22Rv1 (cell line): ENCODE measurements at regions not wholly inside any gene's neighbourhood (a gene's known extent, or its start where the extent isn't known, plus 50 kb on each side); places are given as distances from the start of the nearest gene placed in this dataset.

Source experiments
- H3K27ac ChIP-seq: fragments of 450-650 bp; 2 replicates; pipeline ENCODE4 v1.5.1; 2017
- ZFX ChIP-seq: fragments of 450-650 bp; IDR thresholded peaks from 2 replicates; pipeline ENCODE4 v1.6.1; 2017; ENCODE audit warnings: antibody characterized with exemption, borderline replicate concordance
- TF ChIP-seq, protein P1 (sequence below): fragments of 450-650 bp; IDR thresholded peaks from 2 replicates; pipeline ENCODE4 v1.5.1; 2017; ENCODE audit warnings: mild to moderate bottlenecking

DNA sequence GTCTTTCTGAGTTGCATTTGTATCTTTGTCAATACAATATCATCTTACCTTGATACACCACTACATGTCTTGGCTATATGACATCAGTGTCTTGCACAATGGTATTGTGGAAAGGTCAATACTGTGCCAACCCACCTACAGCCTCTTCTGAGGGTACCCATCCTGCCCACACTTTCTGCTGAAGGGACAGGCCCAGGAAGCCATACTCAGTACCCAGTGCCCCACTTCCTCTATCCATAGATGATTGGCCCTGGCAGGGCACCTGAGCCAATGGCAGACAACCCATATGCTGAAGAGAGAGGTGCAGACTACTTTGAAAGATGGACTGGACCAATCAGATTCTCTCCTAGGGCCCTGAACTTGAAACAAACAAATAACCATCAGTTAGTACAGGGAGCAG, 152.0 kb upstream of the ADO start:
- TF ChIP-seq ZFX, result no peak
- TF ChIP-seq, protein P1, sequence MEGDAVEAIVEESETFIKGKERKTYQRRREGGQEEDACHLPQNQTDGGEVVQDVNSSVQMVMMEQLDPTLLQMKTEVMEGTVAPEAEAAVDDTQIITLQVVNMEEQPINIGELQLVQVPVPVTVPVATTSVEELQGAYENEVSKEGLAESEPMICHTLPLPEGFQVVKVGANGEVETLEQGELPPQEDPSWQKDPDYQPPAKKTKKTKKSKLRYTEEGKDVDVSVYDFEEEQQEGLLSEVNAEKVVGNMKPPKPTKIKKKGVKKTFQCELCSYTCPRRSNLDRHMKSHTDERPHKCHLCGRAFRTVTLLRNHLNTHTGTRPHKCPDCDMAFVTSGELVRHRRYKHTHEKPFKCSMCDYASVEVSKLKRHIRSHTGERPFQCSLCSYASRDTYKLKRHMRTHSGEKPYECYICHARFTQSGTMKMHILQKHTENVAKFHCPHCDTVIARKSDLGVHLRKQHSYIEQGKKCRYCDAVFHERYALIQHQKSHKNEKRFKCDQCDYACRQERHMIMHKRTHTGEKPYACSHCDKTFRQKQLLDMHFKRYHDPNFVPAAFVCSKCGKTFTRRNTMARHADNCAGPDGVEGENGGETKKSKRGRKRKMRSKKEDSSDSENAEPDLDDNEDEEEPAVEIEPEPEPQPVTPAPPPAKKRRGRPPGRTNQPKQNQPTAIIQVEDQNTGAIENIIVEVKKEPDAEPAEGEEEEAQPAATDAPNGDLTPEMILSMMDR, result no peak
- H3K27ac ChIP-seq, result no peak overlapping the region

DNA sequence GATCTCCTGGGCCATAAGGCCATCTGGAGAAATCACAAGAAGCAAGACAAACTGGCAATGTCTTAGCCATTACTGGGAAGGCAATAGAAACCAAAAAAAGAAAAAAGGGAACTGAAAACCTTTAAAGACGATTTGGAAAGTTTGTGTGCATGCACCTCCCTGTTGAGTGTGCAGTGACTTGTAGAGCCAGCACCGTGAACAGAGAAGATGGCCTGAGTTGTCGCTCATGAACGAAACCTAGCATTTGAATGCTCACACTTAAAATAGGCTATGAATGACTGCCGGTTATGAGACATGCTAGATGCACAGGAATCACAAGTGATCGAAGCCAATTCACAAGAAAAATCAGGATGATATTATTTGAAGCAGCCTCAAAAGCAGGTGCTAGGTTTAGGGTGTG, 151.3 kb upstream of the ADO start:
- H3K27ac ChIP-seq, result no peak overlapping the region
- TF ChIP-seq, protein P1, result no peak
- no peak for TF ChIP-seq ZFX

DNA sequence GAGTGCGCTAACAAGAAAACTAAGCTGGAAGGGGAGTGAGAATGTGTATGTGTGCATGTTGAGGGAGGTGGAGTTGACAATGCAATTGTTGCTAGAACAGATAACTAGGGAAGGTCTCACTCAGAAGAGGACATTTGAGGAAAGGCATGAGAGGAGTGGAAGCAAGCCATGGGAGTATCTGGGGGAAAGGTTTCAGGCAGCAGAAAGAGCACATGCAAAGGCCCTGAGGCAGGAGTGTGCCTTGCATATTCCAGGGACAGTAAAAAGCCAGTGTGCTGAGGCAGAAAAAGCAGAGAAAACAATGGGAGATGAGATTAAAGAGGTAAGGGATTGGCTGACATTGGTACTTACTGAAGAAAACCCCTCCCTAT, 149.6 kb upstream of the ADO start:
- TF ChIP-seq, protein P1, result no peak
- TF ChIP-seq ZFX, result no peak
- no peak overlapping the region for H3K27ac ChIP-seq

DNA sequence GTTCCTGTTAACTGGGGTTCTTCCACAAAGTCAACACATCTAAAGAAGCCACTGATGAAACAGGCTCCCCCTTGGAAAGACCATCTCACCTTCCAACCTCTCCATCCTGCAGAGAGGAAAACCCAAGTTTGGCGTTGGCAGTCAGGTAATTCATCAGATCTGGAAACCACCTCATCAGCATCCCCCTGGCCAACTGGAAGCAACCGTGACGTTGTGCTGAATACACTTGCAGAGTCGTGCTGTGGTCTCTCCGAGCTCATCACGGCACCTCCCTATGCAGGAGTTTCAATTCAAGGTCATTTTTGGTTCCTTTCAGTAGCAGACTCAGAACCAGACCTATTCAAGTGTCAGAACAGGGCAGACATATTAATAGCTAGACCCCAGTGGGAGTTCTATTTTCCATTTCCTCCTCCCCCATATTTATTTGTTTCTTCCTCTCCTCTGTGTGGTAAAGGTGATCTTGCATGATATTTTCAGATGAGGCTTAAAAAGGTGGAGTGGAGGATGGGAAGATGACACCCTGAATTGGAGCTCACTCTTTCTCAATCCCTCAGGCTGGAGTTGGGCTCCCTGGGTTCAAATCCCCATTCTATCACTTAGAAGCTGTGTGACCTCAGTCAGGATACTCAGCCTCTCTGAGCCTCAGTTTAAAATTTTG, 149.1 kb upstream of the ADO start:
- H3K27ac ChIP-seq, result no peak overlapping the region
- TF ChIP-seq, protein P1, result no peak
- no peak for TF ChIP-seq ZFX

DNA sequence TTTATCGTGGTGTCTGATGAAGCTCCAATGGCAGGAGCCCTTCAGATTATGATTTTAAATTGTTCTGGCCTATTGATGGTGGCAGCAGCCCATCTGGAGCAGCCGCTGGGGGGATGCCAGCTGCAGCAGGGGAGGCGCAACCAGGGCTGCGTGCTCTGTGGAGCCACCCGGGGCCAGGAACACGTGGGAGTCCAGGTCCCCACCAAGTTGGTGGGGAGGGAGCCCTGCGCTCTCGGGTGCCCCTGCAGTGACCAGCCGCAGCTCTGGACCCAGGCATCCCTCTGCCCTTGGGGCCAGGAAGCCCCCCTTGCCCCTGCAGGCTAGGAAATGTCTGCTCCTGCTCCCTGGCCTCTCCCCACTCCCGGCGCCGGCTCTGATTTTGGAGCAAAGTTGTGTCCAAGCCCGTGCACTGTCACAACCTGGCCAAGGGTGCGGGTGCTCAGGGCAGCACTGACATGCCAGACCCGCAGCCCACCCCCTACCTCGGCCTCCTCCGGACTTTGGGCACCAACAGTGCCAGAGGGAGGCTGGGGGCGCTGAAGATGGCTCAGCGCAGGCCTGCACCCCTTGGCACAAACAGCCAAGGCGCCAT, 147.2 kb upstream of the ADO start:
- H3K27ac ChIP-seq, result no peak overlapping the region
- TF ChIP-seq, protein P1, result no peak
- TF ChIP-seq ZFX, result no peak

DNA sequence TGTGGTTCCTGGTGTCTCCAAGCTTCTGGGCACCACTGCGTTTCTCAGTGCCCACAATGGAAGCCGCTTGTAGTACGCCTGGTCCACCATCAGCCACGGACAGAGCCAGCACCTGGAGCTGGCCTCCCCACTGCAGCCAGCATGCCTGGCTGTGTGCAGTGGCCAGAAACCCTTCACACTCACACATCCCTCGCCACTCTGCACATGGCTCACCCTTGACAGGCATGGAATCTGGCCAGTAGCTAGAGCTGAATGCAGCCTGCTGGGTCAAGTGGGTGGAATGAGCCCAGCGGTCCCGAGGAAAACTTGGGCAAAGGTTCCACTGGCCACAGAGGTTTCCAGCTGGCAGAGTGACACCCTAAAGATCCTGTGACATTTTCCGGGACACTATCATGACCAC, 146.0 kb upstream of the ADO start:
- no peak overlapping the region for H3K27ac ChIP-seq
- TF ChIP-seq, protein P1, result no peak
- no peak for TF ChIP-seq ZFX

DNA sequence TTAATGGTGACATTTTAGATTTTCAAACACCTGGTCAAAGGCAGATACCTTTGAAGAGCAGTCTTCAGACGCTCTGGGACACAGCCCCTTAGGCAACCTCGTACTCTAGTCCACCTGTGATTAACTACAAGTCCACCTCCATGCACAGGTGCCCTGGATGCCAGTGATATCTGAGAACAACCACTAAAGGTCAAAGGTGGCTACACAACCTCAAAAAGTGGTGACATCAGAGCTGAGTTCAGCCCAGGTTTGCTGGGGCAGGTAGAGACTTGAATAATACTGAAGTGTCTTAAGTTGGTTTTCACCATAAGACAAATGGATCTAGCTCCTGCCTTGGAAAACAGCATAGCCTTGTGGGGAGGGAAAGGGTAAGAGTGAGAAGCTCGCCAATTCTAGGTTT, 143.4 kb upstream of the ADO start:
- TF ChIP-seq ZFX, result no peak
- TF ChIP-seq, protein P1, result no peak
- H3K27ac ChIP-seq, result no peak overlapping the region
